ENCODE measurements at regions not wholly inside any gene's neighbourhood (a gene's known extent, or its start where the extent isn't known, plus 50 kb on each side); places are given as distances from the start of the nearest gene placed in this dataset.

- Histone ChIP-seq H3K79me2 (ENCODE audit: control insufficient read depth in 1 of 2, insufficient read depth in 2 of 2, low read length in 2 of 2) (no peaks in the 10 kb centered on the region), H3K4ac (replicated peaks; ENCODE audit: insufficient read length, low read depth, low read length) (no peak overlapping the region), H3K4me2 (ENCODE audit: insufficient read depth in 1 of 2, low read depth in 2 of 2, low read length in 2 of 2) (no peak overlapping the region), H3K9me3 (ENCODE audit: insufficient read depth in 2 of 2, low read depth in 1 of 2, low read length in 1 of 2) (0 out of 4 replicates have a peak, but pooled peaks cover 0 to 3% of the 10 kb centered on the region in 2 experiments), H3K27ac (ENCODE audit: low read depth, low read length) (no peak overlapping the region), H3K14ac (ENCODE audit: insufficient read length) (no peak overlapping the region), H3K27me3 (replicated peaks in 1 of 4; ENCODE audit: control insufficient read depth in 3 of 4, extremely low read depth in 1 of 4, insufficient read depth in 3 of 4, low read length in 3 of 4) (no peaks in the 10 kb centered on the region), H3K18ac (ENCODE audit: extremely low read depth, low read length) (no peak overlapping the region), H3K36me3 (ENCODE audit: control insufficient read depth in 2 of 4, insufficient read depth in 4 of 4, low read length in 3 of 4) (no peaks in the 10 kb centered on the region), H2AFZ (ENCODE audit: low read length) (no peak overlapping the region), H3K56ac (replicated peaks; ENCODE audit: insufficient read length, low read depth, low read length) (no peak overlapping the region), H2AK5ac (ENCODE audit: low read depth, low read length) (no peak overlapping the region), H4K91ac (replicated peaks; ENCODE audit: insufficient read length, low read length) (no peak overlapping the region), H2BK120ac (replicated peaks; ENCODE audit: low read depth, low read length) (no peak overlapping the region), H2BK20ac (ENCODE audit: low read length) (no peak overlapping the region), H4K8ac (ENCODE audit: extremely low read depth, insufficient read depth, low read length) (no peak overlapping the region), H2BK15ac (ENCODE audit: low read length) (no peak overlapping the region), H3K79me1 (ENCODE audit: low read depth, low read length) (no peaks in the 10 kb centered on the region), H3K23me2 (ENCODE audit: low read depth, low read length) (no peaks in the 10 kb centered on the region), H3K23ac (ENCODE audit: insufficient read length) (no peak overlapping the region), H3K4me3 (ENCODE audit: extremely low read depth in 1 of 4, insufficient read depth in 2 of 4, low read depth in 3 of 4, low read length in 4 of 4) (no peak overlapping the region), H2BK5ac (ENCODE audit: low read depth, low read length) (no peak overlapping the region), H4K5ac (ENCODE audit: insufficient read length, low read depth, low read length) (no peak overlapping the region), H2BK12ac (ENCODE audit: low read depth, low read length) (no peak overlapping the region), H3K9ac (replicated peaks in 1 of 4; ENCODE audit: extremely low read depth in 1 of 4, low read depth in 3 of 4, low read length in 3 of 4) (no peak overlapping the region), H4K20me1 (replicated peaks in 1 of 2; ENCODE audit: control insufficient read depth in 1 of 2, insufficient read depth in 2 of 2, low read length in 2 of 2) (no peaks in the 10 kb centered on the region), H3K4me1 (replicated peaks in 1 of 4; ENCODE audit: control insufficient read depth in 3 of 4, insufficient read depth in 4 of 4, low read length in 3 of 4) (peaks cover 0 to 4% (median 0%) of the 10 kb centered on the region in 4 experiments; a peak in 2 of 7 replicates)
- no peak for DNase-seq (ENCODE audit: low read depth in 1 of 2, low spot score in 2 of 2)
- 81% methylated on average over 3 of the region's 3 CpGs; no CpG with 5 or more reads in 1 of the 2 experiments for WGBS, 2 experiments (ENCODE audit: extremely low coverage in 1 of 2, insufficient coverage in 1 of 2, insufficient read length in 1 of 2, insufficient replicate concordance in 2 of 2, low coverage in 1 of 2, low lambda C conversion rate in 2 of 2, missing lambda C conversion rate in 1 of 2)
- ChIA-PET CTCF (ENCODE audit: partially characterized antibody) (interaction anchor here (1.0 kb wide), 1 partner anchor 196 kb away, joined by 3 read pairs; no protein-coding TSS in a partner anchor), POLR2A (ENCODE audit: partially characterized antibody) (no interaction called here)
- FAIRE-seq, result no peak
- no peak for TF ChIP-seq USF2 (IDR thresholded peaks at IDR 0.05; ENCODE audit: low read length)
- TF ChIP-seq SIX5 (IDR thresholded peaks at IDR 0.05; ENCODE audit: low read depth, low read length), result no peak
- no peak for TF ChIP-seq KDM4A (IDR thresholded peaks at IDR 0.05; ENCODE audit: low read depth, low read length, severe bottlenecking)
- no peak for TF ChIP-seq POLR2AphosphoS5 (IDR thresholded peaks at IDR 0.05; ENCODE audit: low read depth, low read length)
- no peak for TF ChIP-seq HDAC2 (IDR thresholded peaks at IDR 0.05; ENCODE audit: borderline replicate concordance in 1 of 2, low read depth in 2 of 2, low read length in 2 of 2)
- no peak for TF ChIP-seq TAF1 (IDR thresholded peaks at IDR 0.05; ENCODE audit: low read depth, low read length)
- TF ChIP-seq RFX5 (IDR thresholded peaks at IDR 0.05; ENCODE audit: borderline replicate concordance, low read depth, low read length), result no peak
- TF ChIP-seq JUND (IDR thresholded peaks at IDR 0.05; ENCODE audit: low read length), result no peak
- no peak for TF ChIP-seq BACH1 (IDR thresholded peaks at IDR 0.05; ENCODE audit: low read length)
- no peak for TF ChIP-seq ZNF274 (IDR thresholded peaks at IDR 0.05; ENCODE audit: borderline replicate concordance, extremely low read depth, low read length)
- no peak for TF ChIP-seq POU5F1 (IDR thresholded peaks at IDR 0.05; ENCODE audit: low read depth, low read length)
- TF ChIP-seq SP1 (IDR thresholded peaks at IDR 0.05; ENCODE audit: low read depth, low read length), result no peak
- TF ChIP-seq SP4 (IDR thresholded peaks at IDR 0.05; ENCODE audit: low read length), result no peak
- TF ChIP-seq GTF2F1 (IDR thresholded peaks at IDR 0.05; ENCODE audit: borderline replicate concordance, low read depth, low read length), result no peak
- no peak for TF ChIP-seq TEAD4 (IDR thresholded peaks at IDR 0.05; ENCODE audit: low read depth, low read length)
Observed at GRCh38 chr5:38615981-38616451, 59.6 kb upstream of the LIFR start.

Data from H1 (cell line).